ENCODE measurements at regions not wholly inside any gene's neighbourhood (a gene's known extent, or its start where the extent isn't known, plus 50 kb on each side); places are given as distances from the start of the nearest gene placed in this dataset.

- TF ChIP-seq, protein P1, sequence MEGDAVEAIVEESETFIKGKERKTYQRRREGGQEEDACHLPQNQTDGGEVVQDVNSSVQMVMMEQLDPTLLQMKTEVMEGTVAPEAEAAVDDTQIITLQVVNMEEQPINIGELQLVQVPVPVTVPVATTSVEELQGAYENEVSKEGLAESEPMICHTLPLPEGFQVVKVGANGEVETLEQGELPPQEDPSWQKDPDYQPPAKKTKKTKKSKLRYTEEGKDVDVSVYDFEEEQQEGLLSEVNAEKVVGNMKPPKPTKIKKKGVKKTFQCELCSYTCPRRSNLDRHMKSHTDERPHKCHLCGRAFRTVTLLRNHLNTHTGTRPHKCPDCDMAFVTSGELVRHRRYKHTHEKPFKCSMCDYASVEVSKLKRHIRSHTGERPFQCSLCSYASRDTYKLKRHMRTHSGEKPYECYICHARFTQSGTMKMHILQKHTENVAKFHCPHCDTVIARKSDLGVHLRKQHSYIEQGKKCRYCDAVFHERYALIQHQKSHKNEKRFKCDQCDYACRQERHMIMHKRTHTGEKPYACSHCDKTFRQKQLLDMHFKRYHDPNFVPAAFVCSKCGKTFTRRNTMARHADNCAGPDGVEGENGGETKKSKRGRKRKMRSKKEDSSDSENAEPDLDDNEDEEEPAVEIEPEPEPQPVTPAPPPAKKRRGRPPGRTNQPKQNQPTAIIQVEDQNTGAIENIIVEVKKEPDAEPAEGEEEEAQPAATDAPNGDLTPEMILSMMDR (IDR thresholded peaks at IDR 0.05): no peak
- TF ChIP-seq POLR2A (IDR thresholded peaks at IDR 0.05): no peak
These were observed 666.3 kb downstream of the CCSER2 start for GRCh38 chr10:84994722-84995121.
